Gastrocnemius medialis (tissue), 4 donors: ENCODE measurements at regions not wholly inside any gene's neighbourhood (a gene's known extent, or its start where the extent isn't known, plus 50 kb on each side); places are given as distances from the start of the nearest gene placed in this dataset.

Source experiments
- ATAC-seq, 2 donors: fragments of 150-250 bp; one replicate each; pipeline ENCODE4 v1.9.1; 2016
- DNase-seq, 2 donors: peaks; one replicate each; pipeline ENCODE4 v3.0.0-alpha.2; 2019
- H3K27ac ChIP-seq, 4 donors: fragments of 200-600 bp; sonication (generic); 1 replicate in 1 of 4; 2 replicates in 3 of 4; pipeline ENCODE4 v1.5.1; 2016 to 2018; ENCODE audit warnings: mild to moderate bottlenecking in 2 of 4, moderate library complexity in 1 of 4
- H3K27me3 ChIP-seq, 3 donors: fragments of 200-600 bp; sonication (generic) in 2 of 3; 1 replicate in 1 of 3; 2 replicates in 2 of 3; pipeline versions ENCODE4 v1.5.1 to v1.6.0; 2016 to 2019; ENCODE audit warnings: mild to moderate bottlenecking in 1 of 3, moderate library complexity in 1 of 3
- H3K36me3 ChIP-seq, 2 donors: fragments of 200-600 bp; sonication (generic) in 1 of 2; one replicate each; pipeline ENCODE4 v1.5.1; 2017 to 2018
- H3K4me1 ChIP-seq, 2 donors: fragments of 200-600 bp; sonication (generic) in 1 of 2; one replicate each; pipeline ENCODE4 v1.5.1; 2016 to 2017; ENCODE audit warnings: mild to moderate bottlenecking in 2 of 2
- H3K4me3 ChIP-seq, 4 donors: fragments of 200-600 bp; sonication (generic) in 3 of 4; 1 replicate in 1 of 4; 2 replicates in 3 of 4; pipeline ENCODE4 v1.5.1; 2016 to 2019; ENCODE audit warnings: mild to moderate bottlenecking in 2 of 4
- H3K9me3 ChIP-seq, 3 donors: fragments of 200-600 bp; sonication (generic) in 2 of 3; 1 replicate in 1 of 3; 2 replicates in 2 of 3; pipeline ENCODE4 v1.5.1; 2016 to 2019
- POLR2A ChIP-seq, 2 donors: fragments of 450-650 bp; IDR thresholded peaks; one replicate each; pipeline ENCODE4 v1.6.1; 2017; ENCODE audit warnings: antibody characterized with exemption in 2 of 2, mild to moderate bottlenecking in 2 of 2, moderate library complexity in 2 of 2
- in situ Hi-C, 4 donors: fragments of 200-750 bp; cut with MboI; loops; one replicate each; pipeline versions ENCODE4 v1.15.0 to v1.8.0; 2017; ENCODE audit warnings: low sequenced_read_pairs in 4 of 4
- intact Hi-C: fragments of 100-400 bp; cut with DNase I; formaldehyde crosslinking; loops from one replicate; pipeline ENCODE4 v1.15.1; 2023; ENCODE audit warnings: low total_unique reads
- TF ChIP-seq, protein P1 (sequence below), 5 experiments: fragments of 450-650 bp in 3 of 5; fragments of 200-600 bp in 2 of 5; sonication (generic) in 2 of 5; IDR thresholded peaks in 4 of 5; conservative IDR thresholded peaks in 1 of 5; 1 replicate in 4 of 5; 2 replicates in 1 of 5; pipeline ENCODE4 v1.5.1; 2016 to 2019; ENCODE audit warnings: antibody characterized with exemption in 5 of 5, mild to moderate bottlenecking in 3 of 5, moderate library complexity in 3 of 5

GRCh38 chr3:145357453-145357852 is 803.5 kb downstream of the PLOD2 start:
- intact Hi-C loops (no loop called here), in situ Hi-C loops (no loop called here)
- ATAC-seq (no peak), DNase-seq (no peak)
- Histone ChIP-seq H3K4me1 (no peaks in the 10 kb centered on the region), H3K27me3 (no peaks in the 10 kb centered on the region), H3K9me3 (peaks cover 0 to 4% (median 0%) of the 10 kb centered on the region in 3 donors), H3K36me3 (no peaks in the 10 kb centered on the region), H3K27ac (no peak overlapping the region), H3K4me3 (no peak overlapping the region)
- no peak for TF ChIP-seq POLR2A (IDR thresholded peaks at IDR 0.05)
- TF ChIP-seq, protein P1, sequence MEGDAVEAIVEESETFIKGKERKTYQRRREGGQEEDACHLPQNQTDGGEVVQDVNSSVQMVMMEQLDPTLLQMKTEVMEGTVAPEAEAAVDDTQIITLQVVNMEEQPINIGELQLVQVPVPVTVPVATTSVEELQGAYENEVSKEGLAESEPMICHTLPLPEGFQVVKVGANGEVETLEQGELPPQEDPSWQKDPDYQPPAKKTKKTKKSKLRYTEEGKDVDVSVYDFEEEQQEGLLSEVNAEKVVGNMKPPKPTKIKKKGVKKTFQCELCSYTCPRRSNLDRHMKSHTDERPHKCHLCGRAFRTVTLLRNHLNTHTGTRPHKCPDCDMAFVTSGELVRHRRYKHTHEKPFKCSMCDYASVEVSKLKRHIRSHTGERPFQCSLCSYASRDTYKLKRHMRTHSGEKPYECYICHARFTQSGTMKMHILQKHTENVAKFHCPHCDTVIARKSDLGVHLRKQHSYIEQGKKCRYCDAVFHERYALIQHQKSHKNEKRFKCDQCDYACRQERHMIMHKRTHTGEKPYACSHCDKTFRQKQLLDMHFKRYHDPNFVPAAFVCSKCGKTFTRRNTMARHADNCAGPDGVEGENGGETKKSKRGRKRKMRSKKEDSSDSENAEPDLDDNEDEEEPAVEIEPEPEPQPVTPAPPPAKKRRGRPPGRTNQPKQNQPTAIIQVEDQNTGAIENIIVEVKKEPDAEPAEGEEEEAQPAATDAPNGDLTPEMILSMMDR (IDR thresholded peaks at IDR 0.05 in 4 of 5, conservative IDR thresholded peaks at IDR 0.05 in 1 of 5) = no peak

DNA sequence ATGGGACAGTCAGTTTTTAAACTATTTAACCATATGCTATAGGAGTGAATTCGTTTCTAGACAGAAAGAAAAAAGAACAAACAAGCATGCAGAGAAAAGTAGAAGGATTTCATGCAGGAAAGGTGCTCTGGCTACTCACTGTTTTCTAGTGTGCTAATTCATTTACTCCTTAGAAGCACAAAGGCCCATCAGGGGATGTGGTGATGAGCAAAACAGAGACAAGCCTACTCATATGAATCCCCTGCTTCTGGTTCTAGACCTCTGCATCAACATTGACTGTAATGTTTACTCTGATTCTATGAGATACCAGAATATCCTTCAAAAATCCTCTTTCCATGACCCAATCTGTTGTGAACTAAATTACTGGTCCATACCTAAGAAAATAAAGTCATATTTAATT is 801.9 kb downstream of the PLOD2 start:
- intact Hi-C loops = no loop called here
- H3K27me3 ChIP-seq = no peaks in the 10 kb centered on the region
- H3K4me1 ChIP-seq = no peaks in the 10 kb centered on the region
- DNase-seq = no peak
- ATAC-seq = no peak
- TF ChIP-seq, protein P1 (IDR thresholded peaks at IDR 0.05 in 4 of 5, conservative IDR thresholded peaks at IDR 0.05 in 1 of 5) = no peak
- no peak for TF ChIP-seq POLR2A (IDR thresholded peaks at IDR 0.05)
- in situ Hi-C loops = no loop called here
- H3K4me3 ChIP-seq = no peak overlapping the region
- no peaks in the 10 kb centered on the region for H3K36me3 ChIP-seq
- peaks cover 0 to 4% (median 0%) of the 10 kb centered on the region in 3 donors for H3K9me3 ChIP-seq
- no peak overlapping the region for H3K27ac ChIP-seq

DNA sequence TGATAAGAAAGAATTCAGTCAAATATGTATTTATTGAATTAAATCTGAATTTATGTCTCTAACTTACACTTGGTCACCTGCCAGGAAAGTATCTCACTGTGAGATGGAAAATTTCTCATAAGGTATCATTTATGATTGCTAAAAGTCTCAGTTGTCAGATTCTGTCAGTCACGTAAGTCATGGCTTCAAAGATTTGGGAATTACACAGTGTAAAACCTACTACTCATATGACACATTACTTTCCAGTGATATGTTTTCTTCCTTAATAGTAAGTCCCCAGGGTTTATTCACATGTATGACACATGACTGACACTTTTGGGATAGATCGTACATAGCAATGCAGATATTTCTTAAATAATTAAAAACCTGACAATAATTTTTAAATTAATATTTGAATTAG is 792.2 kb downstream of the PLOD2 start:
- DNase-seq (no peak), ATAC-seq (no peak)
- H3K27me3 ChIP-seq = no peaks in the 10 kb centered on the region
- intact Hi-C loops = no loop called here
- H3K9me3 ChIP-seq = no peaks in the 10 kb centered on the region
- H3K27ac ChIP-seq = no peak overlapping the region
- no peaks in the 10 kb centered on the region for H3K4me1 ChIP-seq
- no peak overlapping the region for H3K4me3 ChIP-seq
- TF ChIP-seq, protein P1 (IDR thresholded peaks at IDR 0.05 in 4 of 5, conservative IDR thresholded peaks at IDR 0.05 in 1 of 5) = no peak
- no peak for TF ChIP-seq POLR2A (IDR thresholded peaks at IDR 0.05)
- in situ Hi-C loops = no loop called here
- H3K36me3 ChIP-seq = no peaks in the 10 kb centered on the region

DNA sequence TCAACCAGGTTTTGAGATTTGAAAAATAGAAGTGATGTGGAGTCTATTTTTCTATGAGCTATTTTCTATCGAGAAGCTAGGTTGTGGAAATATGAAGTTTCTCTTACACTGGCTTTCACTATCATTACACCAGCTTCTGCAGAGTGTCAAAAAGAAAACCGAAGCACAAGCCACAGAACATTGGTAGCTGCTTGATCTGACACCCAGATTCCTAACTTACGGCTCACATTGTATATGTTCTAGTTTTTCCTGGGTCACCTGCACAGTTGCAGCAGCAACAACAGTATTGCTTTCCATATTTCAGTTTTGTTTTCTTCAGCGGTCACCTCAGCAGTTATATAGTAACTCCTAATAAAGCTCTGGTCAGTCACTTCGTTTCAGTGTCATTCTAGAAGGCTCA is 790.1 kb downstream of the PLOD2 start:
- Histone ChIP-seq H3K27ac (no peak overlapping the region), H3K4me3 (no peak overlapping the region), H3K9me3 (no peaks in the 10 kb centered on the region), H3K4me1 (no peaks in the 10 kb centered on the region), H3K36me3 (no peaks in the 10 kb centered on the region), H3K27me3 (no peaks in the 10 kb centered on the region)
- in situ Hi-C loops (no loop called here), intact Hi-C loops (no loop called here)
- TF ChIP-seq, protein P1 (IDR thresholded peaks at IDR 0.05 in 4 of 5, conservative IDR thresholded peaks at IDR 0.05 in 1 of 5) = no peak
- TF ChIP-seq POLR2A (IDR thresholded peaks at IDR 0.05) = no peak
- DNase-seq (no peak), ATAC-seq (no peak)

GRCh38 chr3:145377301-145377700 is 783.7 kb downstream of the PLOD2 start:
- DNase-seq (no peak), ATAC-seq (no peak)
- intact Hi-C loops = no loop called here
- no peaks in the 10 kb centered on the region for H3K9me3 ChIP-seq
- TF ChIP-seq, protein P1 (IDR thresholded peaks at IDR 0.05 in 4 of 5, conservative IDR thresholded peaks at IDR 0.05 in 1 of 5) = no peak
- no peak for TF ChIP-seq POLR2A (IDR thresholded peaks at IDR 0.05)
- in situ Hi-C loops = no loop called here
- no peaks in the 10 kb centered on the region for H3K4me1 ChIP-seq
- H3K4me3 ChIP-seq = no peak overlapping the region
- H3K27me3 ChIP-seq = no peaks in the 10 kb centered on the region
- H3K27ac ChIP-seq = no peak overlapping the region
- H3K36me3 ChIP-seq = no peaks in the 10 kb centered on the region
